ENCODE measurements at regions not wholly inside any gene's neighbourhood (a gene's known extent, or its start where the extent isn't known, plus 50 kb on each side); places are given as distances from the start of the nearest gene placed in this dataset.
"Not testable (repeated sequence)": the region's sequence is repeated elsewhere in the genome, so short reads cannot be mapped to it uniquely, and the experiment has no call there.

- no peak for DNase-seq (ENCODE audit: low read depth, low spot score)
Measured at GRCh38 chr10:27390681-27391080, 113.4 kb upstream of the RAB18 start.

- no peak for DNase-seq (ENCODE audit: low read depth, low spot score)
Measured at GRCh38 chr10:27388761-27389399, 115.2 kb upstream of the RAB18 start.

- no peak for DNase-seq (ENCODE audit: low read depth, low spot score)
Measured at GRCh38 chr10:27383595-27384542, 120.2 kb upstream of the RAB18 start.

GRCh38 chr10:27382176-27382575, 121.9 kb upstream of the RAB18 start:
- no peak for DNase-seq (ENCODE audit: low read depth, low spot score)

DNA sequence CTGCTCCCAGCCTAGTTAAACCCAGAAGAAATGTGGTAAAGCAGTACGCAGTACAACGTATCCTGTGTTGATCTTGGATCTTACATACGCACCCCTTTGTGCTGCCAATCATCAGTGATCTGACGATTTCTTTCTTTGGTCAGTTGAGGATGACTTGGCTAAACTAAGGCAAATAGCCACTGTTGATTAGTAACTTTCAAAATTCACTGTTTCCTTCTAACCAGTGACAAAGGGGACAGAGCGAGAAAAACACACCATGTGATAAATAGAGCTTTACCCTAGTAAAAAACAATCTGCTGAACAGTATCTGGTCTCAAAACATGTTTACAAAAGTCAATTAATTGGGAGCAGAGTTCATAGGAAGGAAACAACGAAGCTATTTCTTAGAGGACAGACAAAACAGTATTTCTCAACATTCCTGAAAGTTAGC, 123.2 kb upstream of the RAB18 start:
- DNase-seq (ENCODE audit: low read depth, low spot score), result no peak

DNA sequence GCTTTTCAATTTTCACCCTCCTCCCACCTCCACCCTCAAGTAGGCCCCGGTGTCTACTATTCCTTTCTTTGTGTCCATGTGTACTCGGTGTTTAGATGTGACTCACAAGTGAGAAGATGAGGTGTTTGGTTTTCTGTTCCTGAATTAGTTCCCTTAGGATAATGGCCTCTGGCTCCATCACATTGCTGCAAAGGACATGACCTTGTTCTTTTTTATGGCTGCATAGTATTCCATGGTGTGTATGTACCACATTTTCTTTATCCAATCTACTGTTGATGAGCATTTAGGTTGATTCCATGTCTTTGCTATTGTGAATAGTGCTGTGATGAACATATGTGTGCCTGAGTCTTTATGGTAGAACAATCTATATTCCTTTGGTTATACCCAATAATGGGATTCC, 125.1 kb upstream of the RAB18 start:
- DNase-seq (ENCODE audit: low read depth, low spot score), result not testable (repeated sequence)

GRCh38 chr10:27373566-27374160, 130.4 kb upstream of the RAB18 start:
- DNase-seq (ENCODE audit: low read depth, low spot score), result no peak

DNA sequence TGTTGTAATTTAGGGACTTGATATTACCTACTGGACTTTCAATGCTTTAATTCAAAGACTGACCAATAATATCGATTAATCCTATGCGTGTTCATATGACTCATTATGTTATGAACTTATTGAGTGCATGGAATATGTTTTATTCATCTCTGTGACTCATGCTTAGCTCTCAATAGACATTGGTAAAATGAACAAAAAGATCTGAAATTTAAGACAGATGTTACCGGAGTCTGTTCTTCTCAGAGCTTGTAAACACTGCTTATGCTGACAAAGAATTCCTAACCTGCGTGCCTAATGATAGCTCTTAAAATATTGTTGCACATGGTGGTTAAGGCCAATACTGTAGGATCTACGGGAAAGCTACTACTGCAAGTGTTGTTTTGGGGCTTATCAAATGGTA, 131.5 kb upstream of the ACBD5 start:
- DNase-seq (ENCODE audit: low read depth, low spot score), result no peak

GRCh38 chr10:27371375-27371774, 130.8 kb upstream of the ACBD5 start:
- DNase-seq (ENCODE audit: low read depth, low spot score), result not testable (repeated sequence)

- no peak for DNase-seq (ENCODE audit: low read depth, low spot score)
Measured at GRCh38 chr10:27369880-27370279, 129.3 kb upstream of the ACBD5 start.

GRCh38 chr10:27368706-27369105, 128.1 kb upstream of the ACBD5 start:
- DNase-seq (ENCODE audit: low read depth, low spot score), result no peak

DNA sequence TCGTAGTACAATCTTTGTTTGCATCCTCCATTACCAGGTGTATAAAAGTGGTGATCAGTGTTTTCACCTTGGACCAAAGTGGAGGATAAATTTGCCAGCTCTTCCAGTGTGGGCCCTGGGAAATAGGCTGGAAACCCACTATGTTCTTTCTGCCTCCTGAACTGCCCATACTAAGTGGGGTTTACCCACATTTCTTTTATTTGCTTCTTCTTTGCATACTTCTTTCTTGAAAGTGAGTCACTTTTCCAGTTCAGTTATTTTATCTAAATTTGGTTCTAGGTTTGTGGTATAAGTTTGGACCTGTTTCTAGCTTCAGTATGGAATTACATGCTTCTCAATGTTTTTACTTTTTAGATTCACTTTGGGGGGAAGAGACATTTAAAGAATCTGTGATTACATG, 126.2 kb upstream of the ACBD5 start:
- no peak for DNase-seq (ENCODE audit: low read depth, low spot score)

DNA sequence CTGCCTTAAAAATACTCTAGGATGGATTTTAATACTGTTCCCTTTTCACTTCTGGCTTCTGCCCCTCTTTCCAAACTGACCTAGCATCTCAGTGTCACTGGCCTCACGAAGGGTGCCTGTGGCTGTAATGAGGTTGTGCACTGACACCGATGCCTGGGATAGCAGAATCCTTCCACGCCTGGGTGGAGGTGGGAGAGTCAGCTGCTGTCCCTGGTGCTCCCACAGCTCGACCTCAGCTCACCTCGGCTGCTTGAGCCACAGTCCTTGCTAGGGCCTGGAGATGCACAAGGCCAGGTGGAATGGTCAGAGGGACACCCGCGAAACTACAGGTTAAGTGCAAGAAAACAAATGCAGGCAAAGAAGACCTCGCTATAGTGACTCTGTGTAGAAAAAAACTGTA, 123.4 kb upstream of the ACBD5 start:
- DNase-seq (ENCODE audit: low read depth, low spot score), result no peak

DNA sequence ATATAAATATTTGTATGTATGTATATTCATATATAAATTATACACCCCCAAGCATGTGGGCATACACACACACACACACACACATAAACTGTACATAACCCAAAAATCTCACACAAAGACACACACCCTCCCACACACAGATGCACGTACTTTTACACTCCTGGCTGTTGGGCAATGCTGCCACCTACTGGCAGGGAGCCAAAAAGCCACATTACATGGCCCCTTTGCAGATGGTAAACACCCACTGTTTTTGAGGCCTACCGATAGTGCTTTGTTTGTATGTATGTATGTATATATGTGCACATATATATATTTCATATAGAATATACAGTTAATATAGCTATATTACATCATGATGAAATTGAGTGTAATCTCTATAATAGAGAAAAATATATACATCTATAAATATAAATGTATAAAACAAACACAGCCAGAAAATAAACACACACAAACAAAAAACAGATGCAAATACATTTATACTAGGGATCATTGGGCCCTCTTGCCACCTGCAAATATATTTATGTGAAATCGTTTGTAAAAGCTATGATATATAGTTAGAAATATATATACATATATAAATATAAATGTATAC, 120.1 kb upstream of the ACBD5 start:
- peak; percentile 76 for DNase-seq (ENCODE audit: low read depth, low spot score)

DNA sequence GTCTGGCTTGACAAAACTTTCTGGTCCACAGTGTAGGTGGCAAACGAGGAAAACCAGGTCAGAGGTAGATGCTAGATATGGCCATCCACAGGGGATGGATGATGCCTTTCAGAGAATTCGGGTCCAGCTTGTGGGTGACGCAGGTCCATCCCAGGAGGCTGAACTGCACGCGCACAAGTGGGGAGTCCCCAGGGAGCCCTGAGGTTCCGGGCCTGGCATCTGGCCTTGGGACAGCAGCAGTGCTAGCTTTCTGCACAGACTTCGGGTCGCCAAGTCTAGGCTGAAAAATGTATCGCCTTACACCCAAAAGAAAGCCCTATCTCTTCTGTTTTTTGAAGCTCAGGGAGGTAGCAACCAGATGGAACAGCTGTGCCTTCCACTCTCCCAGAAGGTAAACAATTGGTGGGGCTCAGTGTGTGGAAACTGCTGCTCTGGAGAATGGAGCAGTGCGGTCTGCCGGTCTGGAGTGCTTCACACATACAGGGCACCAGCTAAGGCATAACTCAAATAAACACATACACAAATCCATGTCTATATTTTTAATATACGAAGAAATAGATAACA, 119.3 kb upstream of the ACBD5 start:
- no peak for DNase-seq (ENCODE audit: low read depth, low spot score)

- no peak for DNase-seq (ENCODE audit: low read depth, low spot score)
Measured at GRCh38 chr10:27356738-27357137, 116.1 kb upstream of the ACBD5 start.

DNA sequence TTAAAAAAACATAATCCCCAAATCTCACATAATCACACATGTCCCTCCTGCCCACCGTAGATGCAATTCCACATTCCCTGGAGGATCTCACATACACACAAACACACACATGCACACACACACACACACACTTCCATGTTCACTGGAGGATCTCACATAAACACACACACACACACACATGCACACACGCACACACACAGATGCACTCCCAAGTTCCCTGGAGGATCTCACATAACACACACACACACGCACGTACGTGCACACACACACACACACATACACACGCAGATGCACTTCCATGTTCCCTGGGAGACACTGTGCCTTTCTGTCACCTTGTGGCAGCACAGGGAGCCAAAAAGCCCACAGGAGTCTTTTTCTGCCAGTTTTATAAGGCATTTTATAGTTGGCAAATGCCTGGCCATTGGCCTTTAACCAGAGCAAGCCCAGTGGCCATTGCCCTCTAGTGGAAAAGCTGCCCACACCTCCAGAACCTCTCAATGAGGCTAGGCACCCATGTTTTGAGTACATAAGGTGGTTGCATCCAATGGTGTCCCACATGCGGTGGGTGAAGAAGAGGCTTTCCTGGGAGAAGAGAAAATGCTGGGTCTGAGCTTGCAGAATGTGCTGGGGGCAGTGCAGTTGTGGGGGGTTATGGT, 115.4 kb upstream of the ACBD5 start:
- no peak for DNase-seq (ENCODE audit: low read depth, low spot score)

DNA sequence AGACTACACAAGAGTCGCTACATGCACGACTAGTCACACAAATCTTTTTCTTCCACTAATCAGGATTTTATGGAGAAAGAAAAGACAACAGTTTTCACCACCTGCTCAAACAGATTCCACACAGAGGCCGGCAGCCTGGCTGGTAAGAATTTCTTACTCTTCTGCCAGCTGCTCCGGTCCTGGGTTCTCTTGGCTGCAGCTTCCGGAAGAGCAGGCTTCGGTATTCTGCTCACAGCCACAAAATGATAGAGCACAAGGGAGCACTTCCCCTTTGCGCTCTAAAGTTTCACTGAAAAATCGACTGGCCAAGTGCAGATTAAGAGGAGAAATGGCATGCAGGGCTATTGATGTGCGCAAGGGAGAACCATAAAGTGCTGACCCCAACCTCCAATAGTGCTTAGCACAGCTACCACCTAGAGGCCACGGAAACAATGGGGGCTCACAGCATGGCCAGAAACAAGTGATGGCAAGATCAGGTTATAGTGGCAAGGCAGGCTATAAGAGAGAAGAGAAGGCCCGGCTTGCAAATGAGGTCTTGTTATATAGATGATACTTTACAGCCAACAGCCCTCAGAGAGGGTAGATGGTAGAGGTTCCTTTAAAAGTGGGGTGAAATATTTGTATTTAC, 114.2 kb upstream of the ACBD5 start:
- DNase-seq (ENCODE audit: low read depth, low spot score), result not testable (repeated sequence)

DNA sequence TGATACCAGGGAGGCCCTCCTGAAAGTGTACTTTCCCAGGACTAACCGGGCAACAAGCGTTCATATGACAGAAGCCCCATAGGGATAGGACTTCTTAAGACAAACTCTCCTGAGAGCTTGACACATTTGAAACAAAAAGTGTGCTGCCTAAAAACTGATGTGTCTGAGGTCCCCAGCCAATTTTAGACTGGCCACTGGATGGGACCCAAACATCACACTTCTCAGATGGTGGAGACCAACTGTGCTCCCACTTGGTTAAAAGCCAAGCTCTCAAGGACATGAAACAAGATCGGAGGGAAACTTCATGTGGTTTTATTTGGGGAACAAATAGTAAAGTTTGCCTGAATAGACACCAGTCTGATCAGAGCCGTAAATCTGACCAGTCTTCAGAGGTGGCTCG, 113.5 kb upstream of the ACBD5 start:
- not testable (repeated sequence) for DNase-seq (ENCODE audit: low read depth, low spot score)

GRCh38 chr10:27349987-27350386, 109.4 kb upstream of the ACBD5 start:
- no peak for DNase-seq (ENCODE audit: low read depth, low spot score)

- DNase-seq (ENCODE audit: low read depth, low spot score), result not testable (repeated sequence)
Measured at GRCh38 chr10:27347827-27348207, 107.2 kb upstream of the ACBD5 start.

Data from ELF-1 (cell line).